ENCODE measurements at regions not wholly inside any gene's neighbourhood (a gene's known extent, or its start where the extent isn't known, plus 50 kb on each side); places are given as distances from the start of the nearest gene placed in this dataset.

GRCh38 chr11:111107501-111107900 is 138.0 kb upstream of the POU2AF2 start:
- TF ChIP-seq CTCF (IDR thresholded peaks at IDR 0.05 in 8 of 11, conservative IDR thresholded peaks at IDR 0.05 in 3 of 11) (no peak), POLR2AphosphoS5 (IDR thresholded peaks at IDR 0.05) (no peak), POLR2A (IDR thresholded peaks at IDR 0.05) (no peak)

Data from spleen (tissue), 7 donors.